KMS-11 (cell line): ENCODE measurements at regions not wholly inside any gene's neighbourhood (a gene's known extent, or its start where the extent isn't known, plus 50 kb on each side); places are given as distances from the start of the nearest gene placed in this dataset.

ENCODE experiments used
- H2AFZ ChIP-seq: fragments of 200-600 bp; sonication (generic); 2 replicates; pipeline ENCODE4 v1.6.1; 2016; ENCODE audit warnings: antibody characterized with exemption, mixed run types, low read depth
- H3K27ac ChIP-seq: fragments of 200-600 bp; sonication (generic); 2 replicates; pipeline ENCODE4 v1.6.1; 2016; ENCODE audit warnings: mild to moderate bottlenecking, mixed run types
- H3K27me3 ChIP-seq: fragments of 200-600 bp; sonication (generic); 2 replicates; pipeline ENCODE4 v1.6.1; 2017; ENCODE audit warnings: mild to moderate bottlenecking, low read depth, mixed run types, moderate library complexity; ENCODE audit not compliant: insufficient read depth
- H3K36me3 ChIP-seq: fragments of 200-600 bp; sonication (generic); 2 replicates; pipeline ENCODE4 v1.6.1; 2017; ENCODE audit warnings: mild to moderate bottlenecking, mixed run types; ENCODE audit not compliant: insufficient read depth
- H3K4me1 ChIP-seq: fragments of 200-600 bp; sonication (generic); 2 replicates; pipeline ENCODE4 v1.6.1; 2016; ENCODE audit warnings: mild to moderate bottlenecking, low read depth, mixed run types; ENCODE audit not compliant: poor library complexity, severe bottlenecking
- H3K4me2 ChIP-seq: fragments of 200-600 bp; sonication (generic); 2 replicates; pipeline ENCODE4 v1.7.0; 2016; ENCODE audit warnings: mild to moderate bottlenecking, mixed run types
- H3K4me3 ChIP-seq: fragments of 200-600 bp; sonication (generic); IDR thresholded peaks from 2 replicates; pipeline ENCODE4 v1.6.1; 2017; ENCODE audit warnings: low read depth, low read length, mixed read lengths; ENCODE audit not compliant: insufficient read depth
- H3K79me2 ChIP-seq: fragments of 200-600 bp; sonication (generic); 2 replicates; pipeline ENCODE4 v1.6.1; 2016; ENCODE audit warnings: low read depth, mixed run types; ENCODE audit not compliant: insufficient read depth
- H3K9ac ChIP-seq: fragments of 200-600 bp; sonication (generic); 2 replicates; pipeline ENCODE4 v1.6.1; 2016; ENCODE audit warnings: mild to moderate bottlenecking, mixed run types
- H4K20me1 ChIP-seq: fragments of 200-600 bp; sonication (generic); 2 replicates; pipeline ENCODE4 v1.6.1; 2016; ENCODE audit warnings: mild to moderate bottlenecking, mixed run types; ENCODE audit not compliant: insufficient read depth
- CTCF ChIP-seq: fragments of 200-600 bp; sonication (generic); conservative IDR thresholded peaks from 2 replicates; pipeline ENCODE4 v1.6.1; 2017; ENCODE audit warnings: low read depth, mild to moderate bottlenecking, antibody characterized with exemption, low read length, moderate library complexity, mixed read lengths

- TF ChIP-seq CTCF: no peak
- H4K20me1 ChIP-seq: no peaks in the 10 kb centered on the region
- no peak overlapping the region for H3K4me3 ChIP-seq
- no peaks in the 10 kb centered on the region for H3K79me2 ChIP-seq
- no peaks in the 10 kb centered on the region for H3K36me3 ChIP-seq
- H3K9ac ChIP-seq: no peak overlapping the region
- H3K4me2 ChIP-seq: no peak overlapping the region
- no peaks in the 10 kb centered on the region for H3K4me1 ChIP-seq
- H3K27me3 ChIP-seq: no peaks in the 10 kb centered on the region
- no peak overlapping the region for H3K27ac ChIP-seq
- H2AFZ ChIP-seq: no peak overlapping the region
These were observed 429.5 kb upstream of the FBXO33 start for GRCh38 chr14:39861696-39862095.

- no peaks in the 10 kb centered on the region for H3K27me3 ChIP-seq
- H3K79me2 ChIP-seq: no peaks in the 10 kb centered on the region
- no peaks in the 10 kb centered on the region for H4K20me1 ChIP-seq
- no peak overlapping the region for H3K4me2 ChIP-seq
- no peak for TF ChIP-seq CTCF
- H2AFZ ChIP-seq: no peak overlapping the region
- no peaks in the 10 kb centered on the region for H3K4me1 ChIP-seq
- H3K27ac ChIP-seq: no peak overlapping the region
- H3K4me3 ChIP-seq: no peak overlapping the region
- no peaks in the 10 kb centered on the region for H3K36me3 ChIP-seq
- H3K9ac ChIP-seq: no peak overlapping the region
These were observed 429.0 kb upstream of the FBXO33 start for GRCh38 chr14:39861229-39861600.

GRCh38 chr14:39860596-39861228, 428.5 kb upstream of the FBXO33 start:
- Histone ChIP-seq H2AFZ (no peak overlapping the region), H3K9ac (no peak overlapping the region), H3K4me1 (no peaks in the 10 kb centered on the region), H3K27ac (no peak overlapping the region), H3K79me2 (no peaks in the 10 kb centered on the region), H3K4me3 (no peak overlapping the region), H3K27me3 (no peaks in the 10 kb centered on the region), H3K36me3 (no peaks in the 10 kb centered on the region), H4K20me1 (no peaks in the 10 kb centered on the region), H3K4me2 (no peak overlapping the region)
- no peak for TF ChIP-seq CTCF

GRCh38 chr14:39859314-39859713, 427.1 kb upstream of the FBXO33 start:
- Histone ChIP-seq H4K20me1 (no peaks in the 10 kb centered on the region), H3K9ac (no peak overlapping the region), H3K79me2 (no peaks in the 10 kb centered on the region), H3K27ac (no peak overlapping the region), H3K27me3 (no peaks in the 10 kb centered on the region), H3K4me3 (no peak overlapping the region), H3K4me2 (no peak overlapping the region), H3K4me1 (no peaks in the 10 kb centered on the region), H3K36me3 (no peaks in the 10 kb centered on the region), H2AFZ (no peak overlapping the region)
- TF ChIP-seq CTCF: no peak
